GM18867 (cell line): ENCODE measurements at regions not wholly inside any gene's neighbourhood (a gene's known extent, or its start where the extent isn't known, plus 50 kb on each side); places are given as distances from the start of the nearest gene placed in this dataset.

ENCODE experiments used
- ATAC-seq: cut with Tn5 transposase; IDR thresholded peaks from one replicate; pipeline ENCODE4 v1.9.1; 2021; ENCODE audit warnings: mild to moderate bottlenecking, moderate library complexity; ENCODE audit not compliant: unreplicated experiment

DNA sequence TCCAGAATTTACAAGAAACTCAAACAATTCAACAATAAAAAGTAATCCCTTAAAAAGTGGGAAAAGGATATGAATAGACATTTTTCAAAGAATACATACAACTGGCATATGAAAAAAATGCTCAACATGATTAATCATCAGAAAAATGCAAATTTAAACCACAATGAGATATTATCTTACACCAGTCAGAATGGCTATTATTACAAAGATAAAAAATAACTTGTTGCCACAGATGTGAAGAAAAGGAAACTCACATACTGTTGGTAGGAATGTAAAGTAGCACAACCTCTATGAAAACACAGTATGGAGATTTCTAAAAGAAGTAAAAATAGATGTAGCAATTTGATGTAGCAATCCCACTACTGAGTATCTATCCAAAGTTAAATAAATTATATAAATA lies 65.1 kb upstream of the DIAPH2 start:
- no peak for ATAC-seq

DNA sequence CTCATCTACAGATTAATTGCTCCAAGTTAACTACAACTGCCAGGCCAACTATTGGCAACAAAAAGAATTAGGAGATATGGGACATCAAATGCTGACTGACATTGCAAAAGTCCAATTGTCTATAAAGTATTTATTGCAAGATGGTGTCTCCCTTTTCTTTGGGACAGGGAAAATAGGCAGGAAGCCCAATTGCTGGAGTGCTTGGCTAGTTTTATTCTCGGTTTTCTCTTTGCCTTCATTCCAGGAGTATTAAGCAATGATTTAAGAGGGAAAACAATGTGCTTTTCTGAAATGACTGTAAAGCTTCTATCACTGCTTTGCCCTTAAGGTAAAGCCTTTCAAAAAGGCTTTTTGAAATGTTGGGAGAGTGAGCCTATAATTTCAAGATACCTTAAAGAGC lies 62.8 kb upstream of the DIAPH2 start:
- ATAC-seq = no peak
